ENCODE measurements at regions not wholly inside any gene's neighbourhood (a gene's known extent, or its start where the extent isn't known, plus 50 kb on each side); places are given as distances from the start of the nearest gene placed in this dataset.

DNA sequence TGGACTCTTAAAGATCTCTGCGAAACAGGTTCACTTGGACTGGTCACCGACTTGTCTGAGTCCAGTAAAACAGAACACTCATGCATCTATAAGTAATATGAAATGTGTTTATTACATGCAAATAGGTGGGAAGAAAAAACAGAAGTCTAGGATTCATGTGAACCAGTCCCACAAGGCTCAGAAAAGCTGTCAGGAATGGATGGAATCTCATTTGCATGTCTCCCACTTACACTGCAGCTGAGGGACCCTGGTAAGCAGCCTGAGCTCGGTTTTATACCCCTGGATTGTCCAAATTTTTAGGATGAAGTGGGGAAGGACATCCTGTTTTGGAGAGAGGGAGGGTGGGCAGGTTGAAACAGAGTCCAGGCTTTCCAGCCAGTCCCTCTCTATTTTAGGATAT, 1545.1 kb upstream of the PCDH20 start:
- TF ChIP-seq ZNF274 (IDR thresholded peaks at IDR 0.05; ENCODE audit: low read depth, low read length) (no peak), YY1 (IDR thresholded peaks at IDR 0.05; ENCODE audit: insufficient read depth, insufficient read length) (no peak)
